ENCODE measurements at regions not wholly inside any gene's neighbourhood (a gene's known extent, or its start where the extent isn't known, plus 50 kb on each side); places are given as distances from the start of the nearest gene placed in this dataset.

GRCh38 chr12:73266206-73266605, 994.0 kb downstream of the TRHDE start:
- DNase-seq (no peak), ATAC-seq (ENCODE audit: low read depth) (no peak)
- Mint-ChIP-seq H3K36me3 (ENCODE audit: low read depth) (no peaks in the 10 kb centered on the region), H3K9me3 (peaks cover 16% of the 10 kb centered on the region), H3K4me1 (no peaks in the 10 kb centered on the region), H3K27ac (no peak overlapping the region), H3K27me3 (no peaks in the 10 kb centered on the region), H3K4me3 (no peak overlapping the region)
- no peak for TF ChIP-seq CTCF (IDR thresholded peaks at IDR 0.05)
- intact Hi-C loops (cut with micrococcal nuclease), result no loop called here
- CTCF ChIA-PET, result no interaction called here
- POLR2A ChIA-PET, result no interaction called here

- H3K4me3 Mint-ChIP-seq, result no peak overlapping the region
These were observed 1002.8 kb downstream of the TRHDE start for GRCh38 chr12:73274976-73275375.

GRCh38 chr12:73277971-73278370, 1005.8 kb downstream of the TRHDE start:
- ChIA-PET POLR2A (no interaction called here), CTCF (no interaction called here)
- Mint-ChIP-seq H3K27ac (no peak overlapping the region), H3K4me1 (no peaks in the 10 kb centered on the region), H3K9me3 (peaks cover 5% of the 10 kb centered on the region), H3K4me3 (no peak overlapping the region), H3K36me3 (ENCODE audit: low read depth) (no peaks in the 10 kb centered on the region), H3K27me3 (no peaks in the 10 kb centered on the region)
- TF ChIP-seq CTCF (IDR thresholded peaks at IDR 0.05), result no peak
- ATAC-seq (ENCODE audit: low read depth) (no peak), DNase-seq (no peak)
- intact Hi-C loops (cut with micrococcal nuclease), result no loop called here

More at GRCh38 chr12:73274976-73275375, 1002.8 kb downstream of the TRHDE start:
- ChIA-PET CTCF (no interaction called here), POLR2A (no interaction called here)
- Mint-ChIP-seq H3K36me3 (ENCODE audit: low read depth) (no peaks in the 10 kb centered on the region), H3K27me3 (no peaks in the 10 kb centered on the region), H3K9me3 (peaks cover 10% of the 10 kb centered on the region), H3K4me1 (no peaks in the 10 kb centered on the region), H3K27ac (no peak overlapping the region)
- intact Hi-C loops (cut with micrococcal nuclease), result no loop called here
- DNase-seq (no peak), ATAC-seq (ENCODE audit: low read depth) (no peak)
- TF ChIP-seq CTCF (IDR thresholded peaks at IDR 0.05), result no peak

GRCh38 chr12:73301530-73301929, 1029.4 kb downstream of the TRHDE start:
- ATAC-seq (ENCODE audit: low read depth) (no peak), DNase-seq (no peak)
- no peak overlapping the region for H3K27ac Mint-ChIP-seq
- ChIA-PET CTCF (no interaction called here), POLR2A (no interaction called here)
- peaks cover 3% of the 10 kb centered on the region for H3K9me3 Mint-ChIP-seq
- TF ChIP-seq CTCF (IDR thresholded peaks at IDR 0.05), result no peak
- no peaks in the 10 kb centered on the region for H3K27me3 Mint-ChIP-seq
- no peaks in the 10 kb centered on the region for H3K36me3 Mint-ChIP-seq (ENCODE audit: low read depth)
- no peaks in the 10 kb centered on the region for H3K4me1 Mint-ChIP-seq
- H3K4me3 Mint-ChIP-seq, result no peak overlapping the region
- intact Hi-C loops (cut with micrococcal nuclease), result no loop called here

GRCh38 chr12:73307260-73307659, 1035.1 kb downstream of the TRHDE start:
- Mint-ChIP-seq H3K9me3 (peaks cover 2% of the 10 kb centered on the region), H3K36me3 (ENCODE audit: low read depth) (no peaks in the 10 kb centered on the region), H3K4me1 (no peaks in the 10 kb centered on the region), H3K27me3 (no peaks in the 10 kb centered on the region), H3K4me3 (no peak overlapping the region), H3K27ac (no peak overlapping the region)
- no peak for DNase-seq
- no peak for ATAC-seq (ENCODE audit: low read depth)
- ChIA-PET CTCF (no interaction called here), POLR2A (no interaction called here)
- intact Hi-C loops (cut with micrococcal nuclease), result no loop called here
- TF ChIP-seq CTCF (IDR thresholded peaks at IDR 0.05), result no peak

All from activated B cell treated with CpG ODN at 0.5 μM for 24 hours (primary cell).